ENCODE measurements at regions not wholly inside any gene's neighbourhood (a gene's known extent, or its start where the extent isn't known, plus 50 kb on each side); places are given as distances from the start of the nearest gene placed in this dataset.

GRCh38 chr14:71586131-71586897, 345.9 kb upstream of the RGS6 start:
- peaks cover 31% of the 10 kb centered on the region for H3K4me1 Mint-ChIP-seq (ENCODE audit: low read depth)
- H3K9me3 Mint-ChIP-seq, result no peaks in the 10 kb centered on the region
- H3K27ac Mint-ChIP-seq, result no peak overlapping the region
- H3K27me3 Mint-ChIP-seq (ENCODE audit: low read depth), result no peaks in the 10 kb centered on the region
- peaks cover 24% of the 10 kb centered on the region for H3K36me3 Mint-ChIP-seq (ENCODE audit: low read depth)
- H3K4me3 Mint-ChIP-seq, result no peak overlapping the region

DNA sequence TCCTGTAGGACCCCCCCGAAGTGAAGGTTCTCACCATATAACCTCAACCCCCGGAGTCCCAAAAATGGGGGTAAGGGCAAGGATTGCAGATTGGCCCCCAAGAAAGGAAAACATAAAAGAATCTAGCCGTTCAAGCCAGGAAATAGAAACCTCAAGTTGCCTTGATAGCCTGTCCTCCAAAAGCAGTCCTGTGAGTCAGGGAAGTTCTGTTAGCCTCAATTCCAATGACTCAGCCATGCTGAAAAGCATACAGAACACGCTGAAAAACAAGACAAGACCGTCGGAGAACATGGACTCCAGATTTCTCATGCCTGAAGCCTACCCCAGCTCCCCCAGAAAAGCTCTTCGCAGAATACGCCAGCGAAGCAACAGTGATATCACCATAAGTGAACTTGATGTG, 344.2 kb upstream of the RGS6 start:
- H3K27me3 Mint-ChIP-seq (ENCODE audit: low read depth), result no peaks in the 10 kb centered on the region
- no peak overlapping the region for H3K4me3 Mint-ChIP-seq
- peaks cover 24% of the 10 kb centered on the region for H3K36me3 Mint-ChIP-seq (ENCODE audit: low read depth)
- no peak overlapping the region for H3K27ac Mint-ChIP-seq
- no peaks in the 10 kb centered on the region for H3K9me3 Mint-ChIP-seq
- H3K4me1 Mint-ChIP-seq (ENCODE audit: low read depth), result peaks cover 40% of the 10 kb centered on the region

- no peaks in the 10 kb centered on the region for H3K9me3 Mint-ChIP-seq
- no peaks in the 10 kb centered on the region for H3K27me3 Mint-ChIP-seq (ENCODE audit: low read depth)
- no peak overlapping the region for H3K4me3 Mint-ChIP-seq
- peaks cover 21% of the 10 kb centered on the region for H3K36me3 Mint-ChIP-seq (ENCODE audit: low read depth)
- H3K27ac Mint-ChIP-seq, result no peak overlapping the region
- peaks cover 43% of the 10 kb centered on the region for H3K4me1 Mint-ChIP-seq (ENCODE audit: low read depth)
These were observed 343.5 kb upstream of the RGS6 start for GRCh38 chr14:71588576-71589215.

DNA sequence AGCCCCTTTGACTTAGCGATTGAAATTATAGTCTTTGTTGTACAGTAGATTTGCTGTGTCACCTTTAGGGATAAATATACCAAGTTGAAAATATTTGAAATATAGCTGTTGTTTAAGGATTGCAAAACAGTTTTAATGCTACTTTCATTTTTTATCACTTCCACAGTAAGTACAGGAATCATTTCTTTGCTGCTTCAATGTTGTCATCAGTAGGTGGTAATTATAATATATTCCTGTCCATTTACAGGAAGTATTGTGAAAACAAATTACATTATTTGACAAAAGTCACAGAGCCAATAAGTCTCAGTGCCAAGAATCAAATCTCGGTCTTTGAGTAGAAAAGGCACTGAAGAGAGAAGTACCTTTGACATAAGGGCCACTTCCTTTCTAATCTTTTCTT, 342.6 kb upstream of the RGS6 start:
- Mint-ChIP-seq H3K4me3 (no peak overlapping the region), H3K9me3 (no peaks in the 10 kb centered on the region), H3K4me1 (ENCODE audit: low read depth) (peaks cover 46% of the 10 kb centered on the region), H3K27me3 (ENCODE audit: low read depth) (no peaks in the 10 kb centered on the region), H3K36me3 (ENCODE audit: low read depth) (peaks cover 17% of the 10 kb centered on the region), H3K27ac (no peak overlapping the region)

DNA sequence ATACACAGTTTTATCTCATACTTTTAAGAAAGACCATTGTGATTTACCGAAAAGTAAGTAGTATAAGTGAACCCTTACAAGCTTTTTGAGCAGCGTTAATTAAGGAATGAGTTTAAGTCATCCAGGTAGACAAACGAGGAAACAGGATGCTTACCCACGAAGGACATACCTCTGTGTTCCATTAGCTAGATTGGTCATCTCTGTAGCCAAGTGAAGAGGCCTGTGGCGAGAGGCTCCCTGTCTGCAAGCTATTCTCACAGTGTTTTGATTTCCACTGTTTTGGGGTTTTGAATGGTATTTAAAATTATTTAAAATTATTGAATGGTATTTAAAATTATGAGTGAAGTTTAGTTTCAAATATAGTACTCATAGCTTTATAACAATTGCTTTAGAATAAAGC, 342.1 kb upstream of the RGS6 start:
- no peak overlapping the region for H3K4me3 Mint-ChIP-seq
- H3K4me1 Mint-ChIP-seq (ENCODE audit: low read depth), result peaks cover 50% of the 10 kb centered on the region
- no peaks in the 10 kb centered on the region for H3K27me3 Mint-ChIP-seq (ENCODE audit: low read depth)
- no peak overlapping the region for H3K27ac Mint-ChIP-seq
- H3K9me3 Mint-ChIP-seq, result no peaks in the 10 kb centered on the region
- peaks cover 17% of the 10 kb centered on the region for H3K36me3 Mint-ChIP-seq (ENCODE audit: low read depth)

- H3K9me3 Mint-ChIP-seq, result no peaks in the 10 kb centered on the region
- H3K4me3 Mint-ChIP-seq, result no peak overlapping the region
- H3K36me3 Mint-ChIP-seq (ENCODE audit: low read depth), result peaks cover 17% of the 10 kb centered on the region
- peaks cover 51% of the 10 kb centered on the region for H3K4me1 Mint-ChIP-seq (ENCODE audit: low read depth)
- H3K27me3 Mint-ChIP-seq (ENCODE audit: low read depth), result no peaks in the 10 kb centered on the region
- no peak overlapping the region for H3K27ac Mint-ChIP-seq
These were observed 341.0 kb upstream of the RGS6 start for GRCh38 chr14:71591231-71591630.

- Mint-ChIP-seq H3K27ac (no peak overlapping the region), H3K27me3 (ENCODE audit: low read depth) (no peaks in the 10 kb centered on the region)
These were observed 340.3 kb upstream of the RGS6 start for GRCh38 chr14:71591929-71592328.

DNA sequence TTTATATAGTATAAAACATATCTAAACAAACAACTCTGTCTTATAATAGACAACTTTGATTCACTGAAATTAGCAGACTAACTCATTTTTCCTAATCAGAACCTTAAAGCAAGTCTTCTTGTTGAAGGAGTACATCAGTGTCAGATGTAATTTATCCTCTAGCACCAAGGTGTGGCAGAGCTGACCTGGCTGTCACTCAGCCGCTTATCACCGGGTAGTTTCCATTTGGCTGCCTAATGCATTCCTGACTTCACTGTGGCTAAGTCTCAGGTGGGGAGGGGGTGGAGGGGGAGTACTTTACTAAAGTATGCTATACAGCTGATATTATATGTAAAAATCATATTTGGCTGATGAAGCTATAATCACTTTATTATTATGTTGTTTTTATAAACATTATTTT, 339.9 kb upstream of the RGS6 start:
- Mint-ChIP-seq H3K4me3 (no peak overlapping the region), H3K9me3 (no peaks in the 10 kb centered on the region), H3K36me3 (ENCODE audit: low read depth) (peaks cover 19% of the 10 kb centered on the region), H3K27ac (peak overlapping the region; percentile 49), H3K27me3 (ENCODE audit: low read depth) (no peaks in the 10 kb centered on the region), H3K4me1 (ENCODE audit: low read depth) (peaks cover 53% of the 10 kb centered on the region)

More at GRCh38 chr14:71591929-71592328, 340.3 kb upstream of the RGS6 start:
- peaks cover 17% of the 10 kb centered on the region for H3K36me3 Mint-ChIP-seq (ENCODE audit: low read depth)
- H3K4me3 Mint-ChIP-seq, result no peak overlapping the region
- H3K9me3 Mint-ChIP-seq, result no peaks in the 10 kb centered on the region
- H3K4me1 Mint-ChIP-seq (ENCODE audit: low read depth), result peaks cover 50% of the 10 kb centered on the region

GRCh38 chr14:71593966-71594365, 338.3 kb upstream of the RGS6 start:
- peaks cover 60% of the 10 kb centered on the region for H3K4me1 Mint-ChIP-seq (ENCODE audit: low read depth)
- H3K9me3 Mint-ChIP-seq, result peaks cover 6% of the 10 kb centered on the region
- no peak overlapping the region for H3K27ac Mint-ChIP-seq
- H3K27me3 Mint-ChIP-seq (ENCODE audit: low read depth), result no peaks in the 10 kb centered on the region
- H3K4me3 Mint-ChIP-seq, result no peak overlapping the region
- peaks cover 22% of the 10 kb centered on the region for H3K36me3 Mint-ChIP-seq (ENCODE audit: low read depth)

DNA sequence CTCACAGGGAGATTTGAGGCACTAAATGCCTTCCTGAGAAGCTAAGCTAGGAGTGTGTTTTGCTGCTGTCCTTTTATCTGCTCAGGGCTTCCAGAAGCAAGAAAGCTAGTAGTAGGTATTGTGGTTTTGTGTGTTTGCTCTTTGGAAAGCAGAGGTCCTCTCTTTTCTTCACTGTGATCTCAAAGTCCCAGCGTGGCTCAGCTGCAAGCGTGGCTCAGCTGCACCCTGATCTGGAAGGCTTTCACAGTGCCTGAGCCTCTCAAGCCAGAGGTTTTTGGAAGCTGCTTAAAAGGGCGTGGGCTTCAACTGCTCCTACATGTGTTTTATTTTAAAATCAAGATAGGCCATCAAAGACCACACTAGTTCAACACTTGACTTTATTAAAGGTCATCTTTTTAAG, 337.4 kb upstream of the RGS6 start:
- peak overlapping the region; percentile 26 for H3K27ac Mint-ChIP-seq
- peaks cover 7% of the 10 kb centered on the region for H3K9me3 Mint-ChIP-seq
- H3K4me1 Mint-ChIP-seq (ENCODE audit: low read depth), result peaks cover 58% of the 10 kb centered on the region
- H3K27me3 Mint-ChIP-seq (ENCODE audit: low read depth), result no peaks in the 10 kb centered on the region
- H3K36me3 Mint-ChIP-seq (ENCODE audit: low read depth), result peaks cover 22% of the 10 kb centered on the region
- H3K4me3 Mint-ChIP-seq, result no peak overlapping the region

GRCh38 chr14:71595441-71595840, 336.8 kb upstream of the RGS6 start:
- peaks cover 14% of the 10 kb centered on the region for H3K9me3 Mint-ChIP-seq
- peaks cover 60% of the 10 kb centered on the region for H3K4me1 Mint-ChIP-seq (ENCODE audit: low read depth)
- no peaks in the 10 kb centered on the region for H3K27me3 Mint-ChIP-seq (ENCODE audit: low read depth)
- H3K4me3 Mint-ChIP-seq, result no peak overlapping the region
- peak overlapping the region; percentile 26 for H3K27ac Mint-ChIP-seq
- peaks cover 26% of the 10 kb centered on the region for H3K36me3 Mint-ChIP-seq (ENCODE audit: low read depth)

DNA sequence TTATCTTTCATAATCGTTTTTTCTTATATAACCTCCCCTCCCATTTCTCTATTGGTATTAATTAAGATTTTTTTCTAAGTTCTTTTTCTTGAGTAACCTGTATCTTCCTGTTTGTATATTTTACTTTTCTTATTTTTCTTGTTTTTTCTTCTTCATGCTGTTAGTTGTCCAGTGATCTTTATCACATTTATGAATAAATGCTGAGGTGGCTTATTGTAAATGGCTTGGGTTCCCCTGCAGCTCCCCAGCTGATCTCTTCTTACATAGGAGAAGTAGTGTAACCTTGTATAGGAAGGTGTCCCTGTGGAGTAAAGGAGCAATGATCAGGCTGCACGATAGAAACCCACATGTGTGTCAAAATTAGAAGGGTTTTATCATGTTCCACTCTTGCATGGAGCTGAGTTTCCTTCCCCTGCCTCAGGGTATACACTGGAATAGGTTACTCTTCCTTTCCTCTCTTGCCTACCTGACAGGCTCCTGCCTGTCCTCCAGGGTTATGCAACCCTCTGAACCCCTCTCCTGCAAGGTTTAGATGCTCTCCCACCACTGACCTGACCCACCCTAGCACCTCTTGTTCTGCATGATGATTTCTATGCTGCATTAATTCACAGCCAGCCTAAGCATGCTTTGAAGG, 334.8 kb upstream of the RGS6 start:
- peaks cover 54% of the 10 kb centered on the region for H3K4me1 Mint-ChIP-seq (ENCODE audit: low read depth)
- peaks cover 41% of the 10 kb centered on the region for H3K36me3 Mint-ChIP-seq (ENCODE audit: low read depth)

GRCh38 chr14:71597955-71598660, 334.1 kb upstream of the RGS6 start:
- Mint-ChIP-seq H3K36me3 (ENCODE audit: low read depth) (peaks cover 43% of the 10 kb centered on the region), H3K27me3 (ENCODE audit: low read depth) (no peaks in the 10 kb centered on the region), H3K9me3 (peaks cover 30% of the 10 kb centered on the region), H3K4me1 (ENCODE audit: low read depth) (peaks cover 52% of the 10 kb centered on the region), H3K27ac (peak overlapping the region; percentile 12), H3K4me3 (no peak overlapping the region)

More for the DNA sequence above, 334.8 kb upstream of the RGS6 start:
- peaks cover 30% of the 10 kb centered on the region for H3K9me3 Mint-ChIP-seq
- H3K27me3 Mint-ChIP-seq (ENCODE audit: low read depth), result no peaks in the 10 kb centered on the region
- H3K27ac Mint-ChIP-seq, result no peak overlapping the region
- no peak overlapping the region for H3K4me3 Mint-ChIP-seq

DNA sequence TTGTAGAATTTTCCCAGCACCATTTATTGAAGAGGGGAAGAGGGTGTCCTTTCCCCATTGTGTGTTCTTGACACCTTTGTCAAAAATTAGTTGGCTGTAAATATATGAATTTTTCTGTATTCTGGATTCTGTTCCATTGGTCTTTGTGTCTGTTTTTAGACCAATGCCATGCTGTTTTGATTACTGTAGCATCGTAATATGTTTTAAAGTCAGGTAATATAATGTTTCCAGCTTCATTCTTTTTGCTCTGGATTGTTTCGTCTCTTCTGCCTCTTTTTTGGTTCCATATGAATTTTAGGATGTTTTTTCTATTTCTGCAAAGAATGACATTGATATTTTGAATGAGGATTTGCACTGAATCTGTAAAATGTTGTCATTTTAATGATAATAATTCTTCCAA, 331.9 kb upstream of the RGS6 start:
- H3K4me3 Mint-ChIP-seq, result no peak overlapping the region
- peaks cover 48% of the 10 kb centered on the region for H3K36me3 Mint-ChIP-seq (ENCODE audit: low read depth)
- H3K9me3 Mint-ChIP-seq, result peaks cover 38% of the 10 kb centered on the region
- no peaks in the 10 kb centered on the region for H3K27me3 Mint-ChIP-seq (ENCODE audit: low read depth)
- no peak overlapping the region for H3K27ac Mint-ChIP-seq
- H3K4me1 Mint-ChIP-seq (ENCODE audit: low read depth), result peaks cover 41% of the 10 kb centered on the region
